ENCODE measurements at regions not wholly inside any gene's neighbourhood (a gene's known extent, or its start where the extent isn't known, plus 50 kb on each side); places are given as distances from the start of the nearest gene placed in this dataset.

DNA sequence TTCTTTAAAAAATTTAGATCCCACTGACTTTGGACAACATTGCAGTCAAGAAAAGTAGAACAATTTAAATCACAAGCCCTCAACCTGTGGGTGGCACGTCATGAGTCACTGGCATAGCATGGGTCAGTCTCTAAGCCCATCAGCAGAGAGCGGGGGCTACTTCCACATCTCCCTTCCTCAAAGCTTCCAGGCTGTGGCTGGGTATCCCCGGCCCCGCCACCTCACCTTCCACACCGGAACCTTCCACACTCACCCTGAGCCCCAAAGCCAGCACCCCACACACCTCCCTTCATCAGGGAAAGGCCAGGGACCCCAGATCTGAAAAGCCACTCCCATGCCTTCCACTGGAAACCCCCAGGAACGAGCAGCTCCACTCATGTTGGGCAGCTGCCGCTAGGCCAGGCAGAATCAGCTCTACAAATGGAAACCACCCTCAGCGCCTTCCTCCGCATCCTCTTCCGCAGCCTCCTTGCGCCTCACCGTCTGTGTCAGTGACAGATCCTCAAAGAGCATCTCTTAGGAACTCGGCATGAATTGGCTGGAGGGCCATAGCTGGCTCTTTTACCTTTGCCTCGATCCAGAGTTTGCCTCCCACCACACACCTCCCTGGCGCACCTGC, 156.5 kb downstream of the ERCC6L2 start:
- peaks cover 19% of the 10 kb centered on the region for H3K27me3 ChIP-seq (ENCODE audit: control insufficient read depth, insufficient read depth, low read length)
- no peak overlapping the region for H3K4me3 ChIP-seq (ENCODE audit: low read length)
- no peaks in the 10 kb centered on the region for H3K36me3 ChIP-seq (ENCODE audit: control insufficient read depth, insufficient read depth, low read length)
- no peak overlapping the region for H3K9ac ChIP-seq (ENCODE audit: low read length)
- peaks cover 14% of the 10 kb centered on the region for H3K4me1 ChIP-seq (ENCODE audit: control insufficient read depth, insufficient read depth, low read length)
- no peaks in the 10 kb centered on the region for H3K9me3 ChIP-seq (ENCODE audit: control insufficient read depth, low read length)

DNA sequence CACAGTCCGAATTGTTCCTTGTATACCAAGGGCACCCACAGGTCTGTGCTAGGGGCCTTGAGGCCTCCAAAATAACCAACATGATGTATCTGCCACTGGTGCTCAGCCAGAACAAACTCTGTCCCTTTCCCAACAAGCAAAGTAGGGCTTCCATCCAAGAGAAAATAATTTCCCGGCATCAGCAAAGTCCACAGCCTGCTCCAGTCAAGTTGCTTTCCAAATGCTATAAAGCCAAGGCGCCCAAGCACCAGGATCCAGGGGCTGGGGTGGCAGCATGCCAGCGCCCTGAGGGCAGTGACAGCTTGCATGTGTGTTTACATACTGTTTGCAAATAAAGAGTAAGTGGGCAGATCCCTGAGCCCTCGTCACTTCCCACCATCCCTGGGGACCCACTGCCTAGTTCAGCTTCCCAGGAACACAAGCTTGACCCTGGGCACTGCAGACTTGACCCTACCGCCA, 155.9 kb downstream of the ERCC6L2 start:
- no peaks in the 10 kb centered on the region for H3K9me3 ChIP-seq (ENCODE audit: control insufficient read depth, low read length)
- no peak overlapping the region for H3K9ac ChIP-seq (ENCODE audit: low read length)
- H3K36me3 ChIP-seq (ENCODE audit: control insufficient read depth, insufficient read depth, low read length), result no peaks in the 10 kb centered on the region
- H3K4me1 ChIP-seq (ENCODE audit: control insufficient read depth, insufficient read depth, low read length), result peaks cover 14% of the 10 kb centered on the region
- H3K27me3 ChIP-seq (ENCODE audit: control insufficient read depth, insufficient read depth, low read length), result peaks cover 25% of the 10 kb centered on the region
- no peak overlapping the region for H3K4me3 ChIP-seq (ENCODE audit: low read length)

DNA sequence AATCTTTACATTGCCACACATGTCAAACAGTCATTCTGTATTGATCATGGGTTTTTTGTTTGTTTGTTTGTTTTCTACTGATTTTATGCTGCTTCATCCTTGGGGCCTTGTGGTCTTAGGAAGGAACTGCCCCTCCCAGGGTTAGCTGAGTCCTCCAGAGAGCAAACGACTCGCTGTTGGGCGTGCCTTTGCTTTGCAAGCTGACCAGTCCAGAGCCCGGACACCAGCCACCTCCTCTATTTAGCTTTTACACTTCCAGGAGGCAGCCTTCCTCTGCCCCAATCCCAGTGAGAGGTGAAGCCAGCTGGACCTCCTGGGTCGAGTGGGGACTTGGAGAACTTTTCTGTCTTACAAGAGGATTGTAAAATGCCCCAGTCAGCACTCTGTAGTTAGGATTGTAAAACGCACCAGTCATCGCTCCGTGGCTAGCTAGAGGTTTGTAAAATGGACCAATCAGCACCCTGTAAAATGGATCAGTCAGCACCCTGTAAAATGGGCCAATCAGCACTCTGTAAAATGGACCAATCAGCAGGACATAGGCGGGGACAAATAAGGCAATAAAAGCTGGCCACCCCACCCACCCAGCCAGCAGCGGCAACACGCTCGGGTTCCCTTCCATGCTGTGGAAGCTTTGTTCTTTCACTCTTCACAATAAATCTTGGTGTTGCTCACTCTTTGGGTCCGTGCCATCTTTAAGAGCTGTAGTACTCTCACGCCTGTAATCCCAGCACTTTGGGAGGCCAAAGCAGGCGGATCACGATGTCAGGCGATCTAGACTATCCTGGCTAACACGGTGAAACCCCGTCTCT, 154.4 kb downstream of the ERCC6L2 start:
- no peaks in the 10 kb centered on the region for H3K9me3 ChIP-seq (ENCODE audit: control insufficient read depth, low read length)
- no peak overlapping the region for H3K9ac ChIP-seq (ENCODE audit: low read length)
- peaks cover 26% of the 10 kb centered on the region for H3K27me3 ChIP-seq (ENCODE audit: control insufficient read depth, insufficient read depth, low read length)
- no peak overlapping the region for H3K4me3 ChIP-seq (ENCODE audit: low read length)
- H3K36me3 ChIP-seq (ENCODE audit: control insufficient read depth, insufficient read depth, low read length), result no peaks in the 10 kb centered on the region
- H3K4me1 ChIP-seq (ENCODE audit: control insufficient read depth, insufficient read depth, low read length), result peaks cover 14% of the 10 kb centered on the region

DNA sequence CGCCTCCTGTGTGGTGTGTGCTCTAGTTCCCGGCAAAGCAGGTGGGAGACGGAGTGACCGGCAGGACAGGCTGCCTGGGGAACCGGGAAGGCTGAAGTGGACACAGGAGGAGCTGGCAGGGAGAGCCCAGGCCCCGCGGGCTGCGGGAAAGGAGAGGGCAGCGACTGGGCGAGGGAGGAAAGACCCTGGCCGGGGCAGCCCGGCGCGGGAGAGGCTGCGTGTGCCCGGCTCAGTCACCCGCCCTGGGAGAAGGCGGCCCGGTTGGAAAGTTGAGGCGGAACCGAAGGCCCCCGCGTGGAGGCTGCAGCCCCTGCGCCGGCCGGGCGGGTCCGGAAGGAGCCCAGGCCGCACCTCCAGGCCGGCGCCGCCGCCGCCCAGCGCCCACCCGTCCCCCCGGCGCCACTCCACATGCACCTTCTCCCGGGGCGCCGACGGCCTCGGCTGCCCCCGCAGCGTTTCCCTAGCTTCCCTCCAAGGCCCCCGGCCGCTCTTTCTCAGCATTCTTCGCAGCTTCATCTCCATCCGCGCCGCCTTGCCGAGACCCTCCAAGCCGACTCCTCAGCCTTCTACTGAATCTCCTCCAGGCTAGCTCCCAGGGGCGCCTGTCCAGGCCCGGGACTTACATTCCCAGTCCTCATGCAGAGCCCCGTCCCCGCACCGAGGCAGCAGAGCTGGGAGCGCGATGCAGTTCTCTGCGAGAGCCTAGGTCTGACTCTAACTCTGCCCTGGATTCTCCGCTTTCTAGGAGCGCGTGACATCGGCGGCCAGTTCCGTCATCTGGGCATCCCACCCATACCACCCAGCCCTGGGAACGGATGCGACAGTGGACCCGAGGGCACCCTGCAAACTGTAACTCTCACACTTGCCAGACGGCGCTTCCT, 152.0 kb downstream of the ERCC6L2 start:
- Histone ChIP-seq H3K27me3 (ENCODE audit: control insufficient read depth, insufficient read depth, low read length) (peaks cover 43% of the 10 kb centered on the region), H3K9ac (ENCODE audit: low read length) (peak overlapping the region; percentile 34), H3K4me3 (ENCODE audit: low read length) (no peak overlapping the region), H3K4me1 (ENCODE audit: control insufficient read depth, insufficient read depth, low read length) (peaks cover 14% of the 10 kb centered on the region), H3K36me3 (ENCODE audit: control insufficient read depth, insufficient read depth, low read length) (no peaks in the 10 kb centered on the region), H3K9me3 (ENCODE audit: control insufficient read depth, low read length) (no peaks in the 10 kb centered on the region)

DNA sequence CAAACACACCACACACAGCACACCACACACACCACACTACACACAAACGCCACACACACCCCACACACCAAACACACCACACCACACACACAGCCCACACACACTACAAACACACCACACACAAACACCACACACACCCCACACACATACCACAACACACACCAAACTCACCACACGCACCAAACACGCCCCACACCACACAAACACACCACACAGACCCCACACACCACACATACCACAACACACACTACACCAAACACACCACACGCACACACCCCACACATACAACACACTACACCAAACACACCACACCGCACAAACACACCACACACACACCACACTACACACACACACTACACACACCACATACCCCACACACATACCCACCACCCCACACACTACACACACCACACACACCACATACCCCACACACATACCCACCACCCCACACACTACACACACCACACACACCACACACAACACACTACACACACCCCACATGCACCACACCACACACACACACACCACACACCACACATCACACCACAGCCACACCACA, 151.2 kb downstream of the ERCC6L2 start:
- H3K4me1 ChIP-seq (ENCODE audit: control insufficient read depth, insufficient read depth, low read length), result peaks cover 21% of the 10 kb centered on the region

DNA sequence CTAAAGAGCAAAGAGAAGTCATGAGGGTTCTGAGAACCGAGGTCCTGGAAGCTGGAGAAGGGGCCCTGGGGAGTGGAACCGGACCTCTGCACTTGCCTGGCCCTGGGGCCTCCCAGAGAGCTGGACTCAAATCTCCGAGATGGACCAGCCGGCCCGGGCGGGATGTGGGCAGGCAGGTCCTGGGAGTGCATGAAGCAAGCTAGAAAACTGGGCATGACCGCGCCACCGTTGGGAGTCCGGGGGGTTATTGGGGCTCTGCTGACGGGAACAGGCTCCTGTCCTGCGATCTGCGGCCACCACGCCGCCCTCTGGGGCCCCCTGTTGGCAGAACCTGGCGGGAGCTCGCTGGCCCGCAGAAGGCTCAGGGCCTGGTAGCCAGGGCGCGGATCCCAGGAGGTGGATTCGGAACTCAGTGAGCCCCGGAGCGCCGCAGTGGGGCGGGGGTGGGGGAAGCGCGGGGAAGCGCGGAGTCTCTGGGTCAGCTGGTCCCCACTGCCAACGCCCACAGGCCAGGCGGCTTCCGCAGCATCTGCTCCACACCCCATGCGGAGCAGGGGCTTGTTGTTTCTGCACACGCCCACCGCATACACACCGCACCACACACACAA, 150.6 kb downstream of the ERCC6L2 start:
- peaks cover 55% of the 10 kb centered on the region for H3K27me3 ChIP-seq (ENCODE audit: control insufficient read depth, insufficient read depth, low read length)
- no peak overlapping the region for H3K9ac ChIP-seq (ENCODE audit: low read length)
- H3K9me3 ChIP-seq (ENCODE audit: control insufficient read depth, low read length), result no peaks in the 10 kb centered on the region

More for the DNA sequence above, 151.2 kb downstream of the ERCC6L2 start:
- Histone ChIP-seq H3K27me3 (ENCODE audit: control insufficient read depth, insufficient read depth, low read length) (peaks cover 51% of the 10 kb centered on the region), H3K4me3 (ENCODE audit: low read length) (no peak overlapping the region), H3K9me3 (ENCODE audit: control insufficient read depth, low read length) (no peaks in the 10 kb centered on the region), H3K36me3 (ENCODE audit: control insufficient read depth, insufficient read depth, low read length) (no peaks in the 10 kb centered on the region), H3K9ac (ENCODE audit: low read length) (peak overlapping the region; percentile 34)

DNA sequence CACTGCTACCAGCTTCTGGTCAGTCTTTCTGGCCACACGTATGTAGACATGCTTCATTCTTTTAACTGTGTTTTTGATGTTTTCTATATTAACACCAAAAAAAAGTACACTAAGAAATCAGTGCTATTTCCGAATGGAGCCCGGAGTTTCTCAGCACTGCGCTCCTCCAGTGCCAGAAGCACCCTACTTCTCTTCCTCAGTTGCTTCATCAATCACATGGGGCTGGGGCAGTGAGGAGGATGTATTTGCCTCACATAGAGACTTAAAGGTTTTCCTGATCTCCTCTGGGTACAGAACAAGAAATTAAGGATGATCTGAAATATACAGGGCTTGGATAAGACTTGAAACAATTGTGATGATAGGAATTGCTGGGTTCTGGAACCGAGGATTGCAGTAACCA, 148.0 kb downstream of the ERCC6L2 start:
- no peaks in the 10 kb centered on the region for H3K36me3 ChIP-seq (ENCODE audit: control insufficient read depth, insufficient read depth, low read length)
- no peak overlapping the region for H3K9ac ChIP-seq (ENCODE audit: low read length)
- no peak overlapping the region for H3K4me3 ChIP-seq (ENCODE audit: low read length)
- peaks cover 65% of the 10 kb centered on the region for H3K27me3 ChIP-seq (ENCODE audit: control insufficient read depth, insufficient read depth, low read length)
- H3K4me1 ChIP-seq (ENCODE audit: control insufficient read depth, insufficient read depth, low read length), result peaks cover 18% of the 10 kb centered on the region
- H3K9me3 ChIP-seq (ENCODE audit: control insufficient read depth, low read length), result no peaks in the 10 kb centered on the region

More for the DNA sequence above, 150.6 kb downstream of the ERCC6L2 start:
- Histone ChIP-seq H3K4me3 (ENCODE audit: low read length) (no peak overlapping the region), H3K4me1 (ENCODE audit: control insufficient read depth, insufficient read depth, low read length) (peaks cover 17% of the 10 kb centered on the region), H3K36me3 (ENCODE audit: control insufficient read depth, insufficient read depth, low read length) (no peaks in the 10 kb centered on the region)

DNA sequence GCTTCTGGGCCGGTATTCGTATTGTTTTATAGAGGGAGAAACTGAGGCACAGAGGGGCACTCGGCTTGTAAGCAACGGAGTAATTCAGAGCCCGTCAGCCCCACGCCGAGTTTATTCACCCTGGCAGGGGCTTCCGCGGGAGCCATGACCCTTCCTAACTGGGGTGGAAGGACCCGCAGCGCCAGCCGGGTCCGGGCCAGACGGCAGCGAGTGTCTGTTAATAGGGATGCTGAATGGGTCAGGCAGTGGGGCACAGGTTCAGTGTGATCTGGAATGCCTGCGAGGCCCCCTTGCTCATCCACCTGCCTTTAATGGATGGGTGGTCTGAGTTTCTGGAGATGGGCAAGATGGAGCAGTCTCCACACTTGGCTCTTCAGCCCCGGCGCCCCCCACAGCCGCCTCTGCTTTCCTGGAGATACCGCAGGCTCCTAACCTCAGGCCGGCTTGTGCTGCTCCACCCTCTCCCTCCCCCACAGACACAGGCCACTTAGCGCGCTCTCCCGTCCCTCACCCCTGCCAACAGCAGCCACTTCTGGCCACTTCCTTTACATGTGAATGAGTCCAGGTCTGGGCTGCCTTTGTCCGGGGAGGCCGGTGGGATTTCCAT, 147.1 kb downstream of the ERCC6L2 start:
- Histone ChIP-seq H3K4me3 (ENCODE audit: low read length) (no peak overlapping the region), H3K27me3 (ENCODE audit: control insufficient read depth, insufficient read depth, low read length) (peaks cover 56% of the 10 kb centered on the region)

DNA sequence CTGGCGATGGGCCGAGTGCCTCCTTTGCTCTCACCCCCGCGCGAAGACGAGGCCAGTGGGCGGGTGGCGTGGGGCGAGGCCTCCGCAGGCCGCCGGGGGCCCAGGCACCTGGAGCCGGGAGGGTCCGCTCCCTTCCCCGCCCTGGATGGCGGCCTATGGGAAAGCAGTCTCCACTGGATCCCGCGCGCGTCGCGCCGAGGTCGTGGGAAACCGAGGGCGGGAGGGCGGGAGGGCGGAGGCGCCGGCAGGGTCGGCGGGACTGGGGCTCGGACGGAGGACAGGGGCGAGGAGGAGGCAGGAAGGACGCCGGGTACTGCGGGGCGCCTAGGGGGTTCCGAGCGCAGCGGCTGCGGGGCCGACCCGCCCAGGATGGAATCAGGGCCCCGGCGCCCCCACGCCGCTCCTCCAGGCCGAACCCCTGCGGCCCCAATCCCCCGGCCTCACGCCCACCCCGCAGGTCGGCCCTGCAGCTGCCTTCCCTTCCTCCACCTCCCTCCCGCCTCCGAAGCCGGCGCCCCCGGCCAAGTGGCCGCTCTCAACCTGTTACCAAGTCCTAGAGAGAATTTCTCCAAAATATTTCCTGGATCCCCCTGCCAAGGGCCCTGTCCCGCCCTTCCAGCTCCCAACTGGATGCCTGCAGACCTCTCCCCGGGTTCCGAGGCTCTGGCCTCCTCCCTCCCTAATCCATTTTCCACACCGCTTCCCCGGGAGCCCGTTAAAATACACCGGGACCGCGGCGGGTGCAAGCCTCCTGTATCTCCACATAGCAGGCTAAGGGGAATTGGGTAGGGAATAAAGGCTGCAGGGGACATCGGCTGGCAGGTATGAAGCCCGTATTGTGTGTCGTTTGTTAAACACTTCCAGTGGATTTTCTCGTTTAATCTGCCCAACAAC, 146.3 kb downstream of the ERCC6L2 start:
- H3K36me3 ChIP-seq (ENCODE audit: control insufficient read depth, insufficient read depth, low read length), result no peaks in the 10 kb centered on the region
- H3K4me1 ChIP-seq (ENCODE audit: control insufficient read depth, insufficient read depth, low read length), result peaks cover 13% of the 10 kb centered on the region
- peaks cover 48% of the 10 kb centered on the region for H3K27me3 ChIP-seq (ENCODE audit: control insufficient read depth, insufficient read depth, low read length)
- H3K9ac ChIP-seq (ENCODE audit: low read length), result peak overlapping the region; percentile 71
- no peaks in the 10 kb centered on the region for H3K9me3 ChIP-seq (ENCODE audit: control insufficient read depth, low read length)
- H3K4me3 ChIP-seq (ENCODE audit: low read length), result no peak overlapping the region

More for the DNA sequence above, 147.1 kb downstream of the ERCC6L2 start:
- Histone ChIP-seq H3K9me3 (ENCODE audit: control insufficient read depth, low read length) (no peaks in the 10 kb centered on the region), H3K36me3 (ENCODE audit: control insufficient read depth, insufficient read depth, low read length) (no peaks in the 10 kb centered on the region), H3K4me1 (ENCODE audit: control insufficient read depth, insufficient read depth, low read length) (peaks cover 13% of the 10 kb centered on the region), H3K9ac (ENCODE audit: low read length) (peak overlapping the region; percentile 22)

DNA sequence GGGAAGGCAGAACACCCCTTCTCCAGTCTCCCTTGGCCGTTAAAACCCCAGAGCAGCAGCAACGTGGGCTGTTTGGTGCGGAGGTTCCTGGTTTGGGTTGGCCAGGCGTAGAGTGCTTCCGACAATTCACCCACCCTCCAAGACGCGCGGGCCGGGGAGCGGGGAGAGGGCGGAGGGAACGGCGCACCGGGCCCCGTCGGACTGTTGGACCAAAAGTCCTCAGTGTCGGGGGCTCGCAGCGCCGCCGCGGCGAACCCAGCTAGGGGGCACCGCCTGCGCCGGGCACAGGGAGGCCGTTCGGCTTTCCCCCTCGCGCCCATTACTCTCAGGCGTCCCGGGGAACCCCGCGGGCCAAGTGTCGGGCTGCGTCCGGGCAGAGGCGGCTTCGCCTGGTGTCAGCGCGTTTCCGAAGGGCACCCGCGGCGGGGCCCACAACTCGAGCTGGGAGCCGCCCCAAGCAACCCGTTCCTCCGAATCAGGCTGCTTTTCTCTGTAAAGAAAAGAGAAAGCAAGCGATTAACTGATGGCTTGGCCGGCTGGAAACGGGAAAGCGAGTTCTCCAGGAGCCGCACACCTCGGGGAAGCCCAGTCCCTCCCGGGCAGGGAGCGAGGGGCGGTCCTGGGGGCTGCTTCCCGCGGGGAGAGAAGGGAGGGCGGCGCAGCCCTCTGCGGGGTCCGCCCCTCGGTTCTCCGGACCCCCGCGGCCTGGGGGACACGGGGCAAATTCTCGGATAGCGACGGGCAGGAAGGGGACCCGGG, 145.5 kb downstream of the ERCC6L2 start:
- Histone ChIP-seq H3K4me3 (ENCODE audit: low read length) (no peak overlapping the region), H3K4me1 (ENCODE audit: control insufficient read depth, insufficient read depth, low read length) (peaks cover 13% of the 10 kb centered on the region), H3K27me3 (ENCODE audit: control insufficient read depth, insufficient read depth, low read length) (peaks cover 40% of the 10 kb centered on the region), H3K36me3 (ENCODE audit: control insufficient read depth, insufficient read depth, low read length) (no peaks in the 10 kb centered on the region), H3K9ac (ENCODE audit: low read length) (peak overlapping the region; percentile 71), H3K9me3 (ENCODE audit: control insufficient read depth, low read length) (no peaks in the 10 kb centered on the region)

Measured in mucosa of stomach (tissue), 1 donor.